GM18508 (cell line): ENCODE measurements at regions not wholly inside any gene's neighbourhood (a gene's known extent, or its start where the extent isn't known, plus 50 kb on each side); places are given as distances from the start of the nearest gene placed in this dataset.
"Not testable (repeated sequence)": the region's sequence is repeated elsewhere in the genome, so short reads cannot be mapped to it uniquely, and the experiment has no call there.

ENCODE experiments used
- ATAC-seq: cut with Tn5 transposase; IDR thresholded peaks from one replicate; pipeline ENCODE4 v1.9.1; 2021; ENCODE audit warnings: moderate number of reproducible peaks; ENCODE audit not compliant: insufficient read depth, unreplicated experiment

DNA sequence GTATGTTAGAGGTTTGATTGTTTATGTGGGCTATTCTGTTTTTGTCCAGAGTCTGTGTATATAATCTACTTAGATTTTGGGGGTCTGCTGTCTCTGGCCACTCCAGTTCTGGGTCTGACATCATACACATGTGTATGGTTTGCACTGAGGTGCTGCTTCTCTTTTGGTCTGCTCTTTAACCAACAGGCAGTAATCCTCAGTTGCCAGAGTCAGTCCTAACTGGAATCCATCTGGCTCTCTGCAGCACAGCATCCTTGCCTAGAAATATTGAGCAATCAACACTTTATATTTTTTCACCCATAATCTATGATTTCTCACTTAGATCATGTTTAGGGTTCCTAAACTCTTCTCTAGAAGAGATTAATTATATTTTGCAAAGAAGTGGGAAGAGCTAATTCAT is 98.3 kb upstream of the SFRP2 start:
- ATAC-seq: no peak

DNA sequence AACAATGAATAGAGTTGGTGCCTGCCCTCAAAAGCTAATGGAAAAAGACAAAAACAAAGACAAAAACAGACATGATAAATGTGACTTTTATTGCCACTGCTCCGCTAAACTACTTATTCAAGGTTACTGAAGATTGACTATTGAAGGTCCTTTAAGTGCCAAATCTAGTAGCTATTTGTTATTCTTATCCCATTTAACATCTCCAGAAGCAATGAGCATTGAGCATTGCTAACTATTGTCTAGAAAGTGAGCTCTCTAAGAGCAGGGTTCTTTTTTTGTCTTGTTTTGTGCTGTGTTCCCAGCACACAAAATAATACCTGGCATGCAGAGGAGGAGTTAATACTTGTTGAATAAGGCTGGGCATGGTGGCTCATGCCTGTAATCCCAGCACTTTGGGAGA is 95.4 kb upstream of the SFRP2 start:
- ATAC-seq: no peak

DNA sequence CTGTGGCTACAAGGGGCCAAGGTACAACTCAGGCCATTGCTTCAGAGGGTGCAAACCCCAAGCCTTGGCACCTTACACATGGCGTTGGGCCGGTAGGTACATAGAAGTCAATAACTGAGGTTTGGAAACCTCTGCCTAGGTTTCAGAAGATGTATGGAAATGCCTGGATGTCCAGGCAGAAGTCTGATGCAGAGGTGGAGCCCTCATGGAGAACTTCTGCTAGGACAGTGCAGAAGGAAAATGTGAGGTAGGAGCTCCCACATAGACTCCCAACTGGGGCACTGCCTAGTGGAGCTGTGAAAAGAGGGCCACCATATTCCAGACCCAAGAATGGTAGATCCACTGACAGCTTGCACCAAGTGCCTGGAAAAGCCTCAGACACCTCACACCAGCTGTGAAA is 92.1 kb upstream of the SFRP2 start:
- ATAC-seq: no peak

- ATAC-seq: no peak
Observed at GRCh38 chr4:153877898-153878297, 89.0 kb upstream of the SFRP2 start.

GRCh38 chr4:153873741-153874140 is 84.9 kb upstream of the SFRP2 start:
- no peak for ATAC-seq

DNA sequence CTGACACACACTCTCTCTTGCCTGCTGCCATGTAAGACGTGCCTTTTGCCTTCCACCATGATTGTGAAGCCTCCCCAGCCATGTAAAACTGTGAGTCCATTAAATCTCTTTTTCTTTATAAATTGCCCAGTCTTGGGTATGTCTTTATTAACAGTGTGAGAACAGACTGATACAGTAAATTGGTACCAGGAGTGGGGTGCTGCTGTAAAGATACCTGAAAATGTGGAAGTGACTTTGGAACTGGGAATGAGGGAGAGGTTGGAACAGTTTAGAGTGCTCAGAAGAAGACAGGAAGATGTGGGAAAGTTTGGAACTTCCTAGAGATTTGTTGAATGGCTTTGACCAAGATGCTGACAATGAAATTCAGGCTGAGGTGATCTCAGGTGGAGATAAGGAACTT is 77.9 kb upstream of the SFRP2 start:
- ATAC-seq: not testable (repeated sequence)

DNA sequence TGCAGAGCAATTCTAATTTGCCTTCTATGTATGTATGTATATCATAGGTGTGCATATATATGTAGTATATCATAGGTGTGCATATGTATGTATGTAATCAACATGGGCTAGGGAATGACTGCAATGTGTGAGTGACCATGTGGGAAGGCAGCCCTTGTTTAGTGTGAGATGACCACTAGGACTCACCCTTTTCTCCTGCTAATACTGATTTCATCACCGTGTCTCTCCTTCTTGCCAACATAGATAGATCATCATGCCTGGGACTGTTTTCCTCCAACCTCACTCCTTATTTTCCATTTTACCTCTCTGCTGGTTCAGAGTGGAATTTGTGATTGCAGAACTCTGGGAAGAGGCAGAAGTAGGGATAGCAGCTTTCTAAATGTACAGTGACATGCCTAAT is 63.6 kb upstream of the SFRP2 start:
- ATAC-seq: no peak

DNA sequence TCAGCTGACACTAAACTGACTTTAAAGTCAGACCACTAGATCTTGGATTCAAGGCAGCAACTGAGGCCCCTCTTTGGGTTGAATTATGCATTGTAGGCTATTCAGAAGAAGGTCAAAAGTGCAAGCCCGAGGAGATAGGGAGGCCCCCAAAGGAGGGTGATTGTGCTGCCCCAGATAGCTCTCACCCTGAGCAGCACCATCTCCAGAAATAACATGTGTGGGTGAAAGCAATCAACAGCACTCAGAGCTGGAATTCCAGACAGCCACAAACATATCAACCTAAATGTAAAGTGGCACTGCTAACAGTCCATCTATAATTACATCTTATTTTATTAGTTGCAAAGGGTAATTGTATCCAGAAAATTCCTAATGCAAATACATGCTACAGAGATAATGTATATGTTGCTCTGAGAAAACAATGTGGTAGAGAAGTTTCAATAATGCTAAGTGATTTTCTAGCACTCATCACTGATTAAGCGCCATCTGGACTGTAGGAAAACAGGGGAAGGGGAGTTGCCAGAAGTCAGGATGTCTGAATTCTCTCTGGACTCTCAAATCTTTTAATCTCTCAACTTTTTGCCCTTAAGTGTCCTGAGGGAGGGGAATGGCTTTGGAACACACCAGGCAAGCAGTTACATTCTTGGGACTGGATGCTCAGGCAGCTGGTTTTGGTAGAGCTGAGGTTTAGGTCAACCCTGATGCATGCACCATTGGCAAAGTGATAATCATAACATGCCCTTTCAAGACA is 61.8 kb upstream of the SFRP2 start:
- no peak for ATAC-seq

DNA sequence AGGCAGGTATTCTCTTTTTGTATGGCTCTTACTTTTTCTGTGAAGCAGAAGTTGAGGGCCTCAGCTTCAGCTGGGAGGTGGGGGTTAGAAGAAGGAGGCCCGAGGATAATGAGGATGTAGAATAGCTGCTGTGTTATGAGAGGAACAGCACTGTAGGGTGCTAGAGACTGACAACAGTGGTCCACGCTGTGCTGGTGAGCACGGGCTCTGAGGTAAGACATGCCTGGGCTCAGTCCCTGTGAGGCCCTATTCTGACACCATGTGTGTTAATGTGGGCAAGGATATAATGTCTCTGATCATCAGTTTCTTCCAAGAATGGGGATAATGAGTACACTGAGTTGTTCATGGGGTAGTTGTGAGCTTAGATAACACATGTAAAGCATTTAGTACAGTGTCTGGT is 55.3 kb upstream of the SFRP2 start:
- no peak for ATAC-seq
